Gastroesophageal sphincter (tissue), 4 donors: ENCODE measurements at regions not wholly inside any gene's neighbourhood (a gene's known extent, or its start where the extent isn't known, plus 50 kb on each side); places are given as distances from the start of the nearest gene placed in this dataset.

Experiments used
- ATAC-seq: fragments of 150-250 bp; one replicate; pipeline ENCODE4 v1.9.1; 2016; ENCODE audit warnings: mild to moderate bottlenecking, moderate library complexity
- H3K27ac ChIP-seq, 4 donors: fragments of 200-600 bp; sonication (generic) in 3 of 4; 1 replicate in 3 of 4; 2 replicates in 1 of 4; pipeline ENCODE4 v1.5.1; 2016 to 2019
- H3K27me3 ChIP-seq: fragments of 200-600 bp; sonication (generic); one replicate; pipeline ENCODE4 v1.5.1; 2019
- H3K36me3 ChIP-seq, 2 donors: fragments of 200-600 bp; sonication (generic); one replicate each; pipeline ENCODE4 v1.5.1; 2019; ENCODE audit warnings: control low read depth in 1 of 2
- H3K4me1 ChIP-seq, 3 donors: fragments of 200-600 bp; sonication (generic); 1 replicate in 2 of 3; 2 replicates in 1 of 3; pipeline ENCODE4 v1.5.1; 2016 to 2019; ENCODE audit warnings: control low read depth in 2 of 3
- H3K4me3 ChIP-seq, 2 donors: fragments of 200-600 bp; sonication (generic); one replicate each; pipeline ENCODE4 v1.5.1; 2019; ENCODE audit warnings: mild to moderate bottlenecking in 1 of 2, moderate library complexity in 1 of 2
- H3K9me3 ChIP-seq, 3 donors: fragments of 200-600 bp; sonication (generic); one replicate each; pipeline ENCODE4 v1.5.1; 2017 to 2019; ENCODE audit warnings: control low read depth in 2 of 3
- CTCF ChIP-seq, 4 experiments: fragments of 200-600 bp in 2 of 4; fragments of 450-650 bp in 2 of 4; sonication (generic) in 1 of 4; IDR thresholded peaks; one replicate each; pipeline ENCODE4 v1.5.1; 2017 to 2019; ENCODE audit warnings: antibody characterized with exemption in 4 of 4, mild to moderate bottlenecking in 2 of 4, moderate library complexity in 2 of 4
- EP300 ChIP-seq: sonication (generic); formaldehyde crosslinking; IDR thresholded peaks from one replicate; pipeline ENCODE4 v1.6.1; 2017; ENCODE audit warnings: antibody characterized with exemption, mild to moderate bottlenecking
- POLR2A ChIP-seq, 2 donors: fragments of 450-650 bp; IDR thresholded peaks; one replicate each; pipeline ENCODE4 v1.6.1; 2017; ENCODE audit warnings: antibody characterized with exemption in 2 of 2, mild to moderate bottlenecking in 2 of 2, moderate library complexity in 1 of 2
- POLR2AphosphoS5 ChIP-seq: sonication (generic); formaldehyde crosslinking; IDR thresholded peaks from one replicate; pipeline ENCODE4 v1.6.1; 2017; ENCODE audit warnings: antibody characterized with exemption
- WGBS, 2 donors: methylation state at CpG; one replicate each; pipeline ENCODE4 v1.1.5; 2018; ENCODE audit warnings: low coverage in 1 of 2; 5-methylcytosine and 5-hydroxymethylcytosine counted together

GRCh38 chr5:97914483-97914882 is 731.4 kb upstream of the RIOK2 start:
- no peaks in the 10 kb centered on the region for H3K9me3 ChIP-seq
- no peak overlapping the region for H3K27ac ChIP-seq
- no peak for ATAC-seq
- H3K4me1 ChIP-seq: peaks cover 0 to 16% (median 0%) of the 10 kb centered on the region in 3 donors
- no peaks in the 10 kb centered on the region for H3K36me3 ChIP-seq
- 82 to 100% methylated on average over 1 of the region's 1 CpG for WGBS, 2 donors
- no peaks in the 10 kb centered on the region for H3K27me3 ChIP-seq
- no peak overlapping the region for H3K4me3 ChIP-seq
- TF ChIP-seq EP300 (no peak), POLR2A (IDR thresholded peaks at IDR 0.05) (no peak), POLR2AphosphoS5 (no peak), CTCF (IDR thresholded peaks at IDR 0.05) (no peak)

DNA sequence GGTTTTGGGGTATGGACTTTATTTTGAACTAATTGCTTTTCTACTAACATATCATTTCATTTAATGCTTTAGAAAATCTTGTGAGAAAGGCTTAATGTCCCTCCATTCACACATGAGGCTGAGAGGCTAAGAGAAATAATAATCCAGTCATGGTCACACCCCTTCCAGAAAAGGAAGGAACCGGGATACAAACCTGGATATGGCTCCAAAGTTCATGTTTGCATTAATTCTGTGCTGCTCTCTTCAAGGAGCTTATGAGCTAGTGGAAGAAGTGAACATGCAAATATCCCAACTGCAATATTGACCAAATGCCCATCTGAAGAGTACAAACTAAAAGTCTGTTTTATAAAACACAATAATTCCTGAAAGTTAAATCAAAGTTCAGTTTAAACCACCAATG is 732.1 kb upstream of the RIOK2 start:
- no peaks in the 10 kb centered on the region for H3K9me3 ChIP-seq
- TF ChIP-seq POLR2AphosphoS5: no peak
- no peak for TF ChIP-seq EP300
- TF ChIP-seq CTCF (IDR thresholded peaks at IDR 0.05): no peak
- TF ChIP-seq POLR2A (IDR thresholded peaks at IDR 0.05): no peak
- 92 to 100% methylated on average over 1 of the region's 1 CpG for WGBS, 2 donors
- no peaks in the 10 kb centered on the region for H3K27me3 ChIP-seq
- peaks cover 0 to 19% (median 0%) of the 10 kb centered on the region in 3 donors for H3K4me1 ChIP-seq
- no peak for ATAC-seq
- H3K27ac ChIP-seq: no peak overlapping the region
- no peaks in the 10 kb centered on the region for H3K36me3 ChIP-seq
- H3K4me3 ChIP-seq: no peak overlapping the region

DNA sequence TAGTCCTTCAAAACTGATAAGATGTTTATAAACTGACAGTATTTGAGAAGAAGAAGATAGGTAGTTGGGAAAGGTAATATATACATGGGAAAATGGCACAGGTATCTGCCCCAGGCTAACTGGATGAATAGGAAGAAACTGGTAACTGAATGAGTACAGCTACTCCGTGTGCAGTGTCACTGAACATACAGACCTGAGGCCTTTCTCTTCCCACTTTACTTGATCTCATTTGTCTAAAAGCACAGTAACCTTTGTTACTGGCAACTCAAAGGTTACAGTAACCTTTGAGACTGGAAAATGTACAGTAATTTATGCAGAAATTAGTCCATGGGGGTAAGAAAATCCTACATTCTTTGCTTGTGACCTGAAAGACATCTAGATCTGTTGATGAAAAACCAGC is 735.0 kb upstream of the RIOK2 start:
- no peak for ATAC-seq
- Histone ChIP-seq H3K4me1 (peaks cover 0 to 19% (median 0%) of the 10 kb centered on the region in 3 donors), H3K4me3 (no peak overlapping the region), H3K27me3 (no peaks in the 10 kb centered on the region), H3K27ac (no peak overlapping the region), H3K9me3 (no peaks in the 10 kb centered on the region), H3K36me3 (no peaks in the 10 kb centered on the region)
- no peak for TF ChIP-seq CTCF (IDR thresholded peaks at IDR 0.05)
- TF ChIP-seq POLR2A (IDR thresholded peaks at IDR 0.05): no peak
- no peak for TF ChIP-seq POLR2AphosphoS5
- TF ChIP-seq EP300: no peak
- 71 to 83% methylated on average over 1 of the region's 1 CpG for WGBS, 2 donors

GRCh38 chr5:97918620-97919019 is 735.6 kb upstream of the RIOK2 start:
- no peaks in the 10 kb centered on the region for H3K9me3 ChIP-seq
- no peaks in the 10 kb centered on the region for H3K36me3 ChIP-seq
- TF ChIP-seq EP300: no peak
- ATAC-seq: no peak
- no peak overlapping the region for H3K4me3 ChIP-seq
- WGBS, 2 donors: 14 to 16% methylated on average over 1 to 2 of the region's 2 CpGs
- H3K27ac ChIP-seq: no peak overlapping the region
- no peaks in the 10 kb centered on the region for H3K27me3 ChIP-seq
- H3K4me1 ChIP-seq: peaks cover 0 to 19% (median 0%) of the 10 kb centered on the region in 3 donors

- no peaks in the 10 kb centered on the region for H3K36me3 ChIP-seq
- H3K9me3 ChIP-seq: no peaks in the 10 kb centered on the region
- 28 to 66% methylated on average over 4 of the region's 4 CpGs for WGBS, 2 donors
- peaks cover 0 to 19% (median 0%) of the 10 kb centered on the region in 3 donors for H3K4me1 ChIP-seq
- H3K27me3 ChIP-seq: no peaks in the 10 kb centered on the region
- no peak for TF ChIP-seq CTCF (IDR thresholded peaks at IDR 0.05)
- no peak for TF ChIP-seq POLR2AphosphoS5
- TF ChIP-seq POLR2A (IDR thresholded peaks at IDR 0.05): no peak
- TF ChIP-seq EP300: no peak
- ATAC-seq: no peak
- H3K27ac ChIP-seq: no peak overlapping the region
- H3K4me3 ChIP-seq: no peak overlapping the region
Observed at GRCh38 chr5:97919719-97920118, 736.7 kb upstream of the RIOK2 start.
